WTC11 (cell line): ENCODE measurements at regions not wholly inside any gene's neighbourhood (a gene's known extent, or its start where the extent isn't known, plus 50 kb on each side); places are given as distances from the start of the nearest gene placed in this dataset.

Experiments
- ATAC-seq: fragments of 200-7000 bp; cut with Tn5 transposase; 2 replicates; pipeline ENCODE4 v1.10.0; 2021; ENCODE audit warnings: mild to moderate bottlenecking, moderate library complexity
- CTCF ChIA-PET: fragments of 300-600 bp; sonication (Branson Sonifier 250); formaldehyde crosslinking; loops from one replicate; lab custom pipeline; 2021; ENCODE audit warnings: antibody characterized with exemption; lab: Charles Lee
- POLR2A ChIA-PET: fragments of 350-600 bp; sonication (Branson Sonifier 250); formaldehyde crosslinking; loops from one replicate; lab custom pipeline; 2021; ENCODE audit warnings: antibody characterized with exemption; lab: Charles Lee
- DNase-seq: peaks from one replicate; pipeline ENCODE4 v3.0.0; 2021; ENCODE audit warnings: low spot score
- H3K27ac Mint-ChIP-seq: 2 replicates; pipeline ENCODE4 v1.8.0; 2021; ENCODE audit warnings: mixed read lengths
- H3K27me3 Mint-ChIP-seq: 2 replicates; pipeline ENCODE4 v1.8.0; 2021; ENCODE audit warnings: low read depth, mild to moderate bottlenecking, moderate library complexity, mixed read lengths
- H3K36me3 Mint-ChIP-seq: 2 replicates; pipeline ENCODE4 v1.8.0; 2021; ENCODE audit warnings: mixed read lengths
- H3K4me1 Mint-ChIP-seq: 2 replicates; pipeline ENCODE4 v1.8.0; 2022; ENCODE audit warnings: mixed read lengths
- H3K4me3 Mint-ChIP-seq: 2 replicates; pipeline ENCODE4 v1.8.0; 2021; ENCODE audit warnings: mild to moderate bottlenecking, moderate library complexity, mixed read lengths
- H3K9me3 Mint-ChIP-seq: 2 replicates; pipeline ENCODE4 v1.8.0; 2021; ENCODE audit warnings: mixed read lengths
- CBFB ChIP-seq: sonication (generic); formaldehyde crosslinking; IDR thresholded peaks from 2 replicates; pipeline ENCODE4 v1.8.1; 2022; ENCODE audit warnings: mild to moderate bottlenecking, low read depth, missing genetic modification reagents
- CREB1 ChIP-seq: sonication (generic); formaldehyde crosslinking; IDR thresholded peaks from 2 replicates; pipeline ENCODE4 v1.8.0; 2023; ENCODE audit warnings: mild to moderate bottlenecking, missing genetic modification reagents
- ELF4 ChIP-seq: sonication (generic); formaldehyde crosslinking; IDR thresholded peaks from 2 replicates; pipeline ENCODE4 v1.8.1; 2022; ENCODE audit warnings: low read depth, mild to moderate bottlenecking, moderate library complexity, missing genetic modification reagents
- GRHL2 ChIP-seq: fragments of 250-450 bp; sonication (Bioruptor Pico); IDR thresholded peaks from 2 replicates; pipeline ENCODE4 v1.8.0; 2022; ENCODE audit warnings: mild to moderate bottlenecking, moderate library complexity; ENCODE audit not compliant: insufficient replicate concordance, severe bottlenecking
- GTF2I ChIP-seq: fragments of 250-450 bp; sonication (Bioruptor Pico); conservative IDR thresholded peaks from 2 replicates; pipeline ENCODE4 v1.4.0; 2021; ENCODE audit warnings: mild to moderate bottlenecking
- HMGA2 ChIP-seq: fragments of 250-450 bp; sonication (Bioruptor Pico); IDR thresholded peaks from 2 replicates; pipeline ENCODE4 v1.4.0; 2021; ENCODE audit warnings: mild to moderate bottlenecking, moderate library complexity
- NFE2L1 ChIP-seq: sonication (generic); formaldehyde crosslinking; IDR thresholded peaks from 2 replicates; pipeline ENCODE4 v1.8.1; 2023; ENCODE audit warnings: missing genetic modification reagents
- OVOL2 ChIP-seq: fragments of 250-450 bp; sonication (Bioruptor Pico); IDR thresholded peaks from 2 replicates; pipeline ENCODE4 v1.9.0; 2021; ENCODE audit warnings: mild to moderate bottlenecking, borderline replicate concordance
- RELA ChIP-seq: sonication (generic); formaldehyde crosslinking; IDR thresholded peaks from 2 replicates; pipeline ENCODE4 v1.8.1; 2022; ENCODE audit warnings: missing genetic modification reagents, mild to moderate bottlenecking, borderline replicate concordance
- TP53 ChIP-seq: sonication (generic); formaldehyde crosslinking; IDR thresholded peaks from 2 replicates; pipeline ENCODE4 v1.8.1; 2023; ENCODE audit warnings: mild to moderate bottlenecking, missing genetic modification reagents
- ZNF219 ChIP-seq: sonication (generic); formaldehyde crosslinking; IDR thresholded peaks from 2 replicates; pipeline ENCODE4 v1.8.0; 2023; ENCODE audit warnings: missing genetic modification reagents, mild to moderate bottlenecking, borderline replicate concordance
- ZNF396 ChIP-seq: fragments of 250-450 bp; sonication (Bioruptor Pico); IDR thresholded peaks from 2 replicates; pipeline ENCODE4 v1.8.0; 2021; ENCODE audit warnings: mild to moderate bottlenecking, moderate library complexity, borderline replicate concordance
- TF ChIP-seq, protein P1 (sequence below): sonication (generic); formaldehyde crosslinking; conservative IDR thresholded peaks from 2 replicates; pipeline ENCODE4 v1.8.1; 2022; ENCODE audit warnings: mild to moderate bottlenecking, missing genetic modification reagents
- TF ChIP-seq, protein P2 (sequence below): fragments of 250-450 bp; sonication (Bioruptor Pico); IDR thresholded peaks from 2 replicates; pipeline ENCODE4 v2.1.2; 2022; ENCODE audit warnings: mild to moderate bottlenecking, moderate library complexity
- TF ChIP-seq, protein P3 (sequence below): sonication (generic); formaldehyde crosslinking; IDR thresholded peaks from 2 replicates; pipeline ENCODE4 v1.8.1; 2022; ENCODE audit warnings: mild to moderate bottlenecking, moderate library complexity, missing genetic modification reagents
- TF ChIP-seq, protein P4 (sequence below): sonication (generic); formaldehyde crosslinking; IDR thresholded peaks from 2 replicates; pipeline ENCODE4 v1.8.1; 2023; ENCODE audit warnings: mild to moderate bottlenecking, missing genetic modification reagents, borderline replicate concordance
- TF ChIP-seq, protein P5 (sequence below): sonication (generic); formaldehyde crosslinking; IDR thresholded peaks from 2 replicates; pipeline ENCODE4 v1.8.0; 2023; ENCODE audit warnings: mild to moderate bottlenecking, missing genetic modification reagents
- TF ChIP-seq, protein P6 (sequence below): fragments of 250-450 bp; sonication (Bioruptor Pico); conservative IDR thresholded peaks from 2 replicates; pipeline ENCODE4 v1.9.0; 2021; ENCODE audit warnings: mild to moderate bottlenecking
- TF ChIP-seq, protein P7 (sequence below): fragments of 250-450 bp; sonication (Bioruptor Pico); IDR thresholded peaks from 2 replicates; pipeline ENCODE4 v1.9.0; 2021; ENCODE audit warnings: mild to moderate bottlenecking
- TF ChIP-seq, protein P8 (sequence below): sonication (generic); formaldehyde crosslinking; IDR thresholded peaks from 2 replicates; pipeline ENCODE4 v1.8.1; 2023; ENCODE audit warnings: mild to moderate bottlenecking, missing genetic modification reagents, moderate library complexity

DNA sequence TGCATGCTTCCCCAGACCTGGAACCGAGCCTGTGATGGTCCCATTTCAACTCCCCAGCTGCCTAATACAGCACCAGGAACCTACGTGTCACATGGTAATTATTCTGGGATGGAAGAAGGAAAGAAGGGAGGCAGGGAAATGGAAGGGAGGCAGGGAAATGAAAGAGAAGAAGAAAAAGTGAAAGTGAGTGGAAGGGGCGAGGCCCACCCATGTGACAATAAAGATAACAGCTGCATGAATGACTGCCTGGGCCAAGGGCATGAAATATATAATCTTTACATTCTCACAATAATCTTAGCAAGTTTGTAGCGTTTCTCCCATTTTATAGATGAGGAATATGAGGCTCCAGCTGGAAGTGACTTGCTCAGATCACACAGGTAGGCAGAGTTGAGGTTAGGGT lies 245.0 kb upstream of the PWP1 start:
- ChIA-PET POLR2A (no interaction called here), CTCF (no interaction called here)
- H3K27ac Mint-ChIP-seq, result no peak overlapping the region
- no peak for DNase-seq
- TF ChIP-seq, protein P1, sequence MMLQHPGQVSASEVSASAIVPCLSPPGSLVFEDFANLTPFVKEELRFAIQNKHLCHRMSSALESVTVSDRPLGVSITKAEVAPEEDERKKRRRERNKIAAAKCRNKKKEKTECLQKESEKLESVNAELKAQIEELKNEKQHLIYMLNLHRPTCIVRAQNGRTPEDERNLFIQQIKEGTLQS (CRISPR knock-in tag), result no peak
- TF ChIP-seq OVOL2, result no peak
- no peak for TF ChIP-seq CREB1 (CRISPR knock-in tag)
- no peak for TF ChIP-seq GTF2I
- TF ChIP-seq GRHL2, result no peak
- TF ChIP-seq, all 79 proteins: peak for 0
- Mint-ChIP-seq H3K4me1 (peaks cover 28% of the 10 kb centered on the region), H3K36me3 (no peaks in the 10 kb centered on the region), H3K4me3 (no peak overlapping the region), H3K27me3 (no peaks in the 10 kb centered on the region; the same call in 1 of the 2 replicates), H3K9me3 (no peaks in the 10 kb centered on the region)
- no peak for ATAC-seq

DNA sequence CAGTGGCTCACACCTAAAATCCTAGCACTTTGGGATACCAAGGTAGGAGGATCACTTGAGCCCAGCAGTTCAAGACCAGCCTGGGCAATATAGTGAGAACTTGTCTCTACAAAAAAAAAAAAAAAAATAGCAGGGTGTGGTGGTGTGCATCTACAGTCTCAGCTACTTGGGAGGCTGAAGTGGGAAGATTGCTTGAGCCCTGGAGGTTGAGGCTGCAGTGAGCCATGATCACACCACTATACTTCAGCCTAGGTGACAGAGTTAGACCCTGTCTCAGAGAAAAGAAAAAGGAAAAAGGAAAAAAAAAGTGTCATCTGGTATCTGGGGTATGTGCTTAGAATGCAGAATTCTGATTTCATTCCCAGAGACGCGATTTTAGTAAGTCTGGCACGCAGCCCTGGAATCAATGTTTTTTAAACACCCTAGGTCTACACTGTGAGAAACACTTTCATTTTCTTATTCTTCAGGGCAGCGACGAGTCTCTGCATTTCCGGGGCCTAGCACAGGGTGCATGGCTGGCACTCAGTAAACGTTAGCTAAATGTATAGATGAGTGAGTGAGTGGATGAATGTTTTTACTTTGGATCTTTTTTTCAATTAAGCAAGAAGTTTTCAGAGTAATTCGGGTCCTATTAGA lies 243.8 kb upstream of the PWP1 start:
- TF ChIP-seq ZNF396 (CRISPR knock-in tag) (no peak), TP53 (CRISPR knock-in tag) (no peak), CBFB (CRISPR knock-in tag) (no peak), ZNF219 (CRISPR knock-in tag) (no peak), RELA (CRISPR knock-in tag) (no peak), HMGA2 (CRISPR knock-in tag) (no peak), GRHL2 (no peak), ELF4 (CRISPR knock-in tag) (no peak), NFE2L1 (no peak)
- TF ChIP-seq, protein P2, sequence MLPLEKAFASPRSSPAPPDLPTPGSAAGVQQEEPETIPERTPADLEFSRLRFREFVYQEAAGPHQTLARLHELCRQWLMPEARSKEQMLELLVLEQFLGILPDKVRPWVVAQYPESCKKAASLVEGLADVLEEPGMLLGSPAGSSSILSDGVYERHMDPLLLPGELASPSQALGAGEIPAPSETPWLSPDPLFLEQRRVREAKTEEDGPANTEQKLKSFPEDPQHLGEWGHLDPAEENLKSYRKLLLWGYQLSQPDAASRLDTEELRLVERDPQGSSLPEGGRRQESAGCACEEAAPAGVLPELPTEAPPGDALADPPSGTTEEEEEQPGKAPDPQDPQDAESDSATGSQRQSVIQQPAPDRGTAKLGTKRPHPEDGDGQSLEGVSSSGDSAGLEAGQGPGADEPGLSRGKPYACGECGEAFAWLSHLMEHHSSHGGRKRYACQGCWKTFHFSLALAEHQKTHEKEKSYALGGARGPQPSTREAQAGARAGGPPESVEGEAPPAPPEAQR, result no peak
- TF ChIP-seq, protein P3, sequence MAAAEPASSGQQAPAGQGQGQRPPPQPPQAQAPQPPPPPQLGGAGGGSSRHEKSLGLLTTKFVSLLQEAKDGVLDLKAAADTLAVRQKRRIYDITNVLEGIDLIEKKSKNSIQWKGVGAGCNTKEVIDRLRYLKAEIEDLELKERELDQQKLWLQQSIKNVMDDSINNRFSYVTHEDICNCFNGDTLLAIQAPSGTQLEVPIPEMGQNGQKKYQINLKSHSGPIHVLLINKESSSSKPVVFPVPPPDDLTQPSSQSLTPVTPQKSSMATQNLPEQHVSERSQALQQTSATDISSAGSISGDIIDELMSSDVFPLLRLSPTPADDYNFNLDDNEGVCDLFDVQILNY (CRISPR knock-in tag), result no peak
- TF ChIP-seq, protein P4, sequence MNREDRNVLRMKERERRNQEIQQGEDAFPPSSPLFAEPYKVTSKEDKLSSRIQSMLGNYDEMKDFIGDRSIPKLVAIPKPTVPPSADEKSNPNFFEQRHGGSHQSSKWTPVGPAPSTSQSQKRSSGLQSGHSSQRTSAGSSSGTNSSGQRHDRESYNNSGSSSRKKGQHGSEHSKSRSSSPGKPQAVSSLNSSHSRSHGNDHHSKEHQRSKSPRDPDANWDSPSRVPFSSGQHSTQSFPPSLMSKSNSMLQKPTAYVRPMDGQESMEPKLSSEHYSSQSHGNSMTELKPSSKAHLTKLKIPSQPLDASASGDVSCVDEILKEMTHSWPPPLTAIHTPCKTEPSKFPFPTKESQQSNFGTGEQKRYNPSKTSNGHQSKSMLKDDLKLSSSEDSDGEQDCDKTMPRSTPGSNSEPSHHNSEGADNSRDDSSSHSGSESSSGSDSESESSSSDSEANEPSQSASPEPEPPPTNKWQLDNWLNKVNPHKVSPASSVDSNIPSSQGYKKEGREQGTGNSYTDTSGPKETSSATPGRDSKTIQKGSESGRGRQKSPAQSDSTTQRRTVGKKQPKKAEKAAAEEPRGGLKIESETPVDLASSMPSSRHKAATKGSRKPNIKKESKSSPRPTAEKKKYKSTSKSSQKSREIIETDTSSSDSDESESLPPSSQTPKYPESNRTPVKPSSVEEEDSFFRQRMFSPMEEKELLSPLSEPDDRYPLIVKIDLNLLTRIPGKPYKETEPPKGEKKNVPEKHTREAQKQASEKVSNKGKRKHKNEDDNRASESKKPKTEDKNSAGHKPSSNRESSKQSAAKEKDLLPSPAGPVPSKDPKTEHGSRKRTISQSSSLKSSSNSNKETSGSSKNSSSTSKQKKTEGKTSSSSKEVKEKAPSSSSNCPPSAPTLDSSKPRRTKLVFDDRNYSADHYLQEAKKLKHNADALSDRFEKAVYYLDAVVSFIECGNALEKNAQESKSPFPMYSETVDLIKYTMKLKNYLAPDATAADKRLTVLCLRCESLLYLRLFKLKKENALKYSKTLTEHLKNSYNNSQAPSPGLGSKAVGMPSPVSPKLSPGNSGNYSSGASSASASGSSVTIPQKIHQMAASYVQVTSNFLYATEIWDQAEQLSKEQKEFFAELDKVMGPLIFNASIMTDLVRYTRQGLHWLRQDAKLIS, result no peak
- TF ChIP-seq, protein P5, sequence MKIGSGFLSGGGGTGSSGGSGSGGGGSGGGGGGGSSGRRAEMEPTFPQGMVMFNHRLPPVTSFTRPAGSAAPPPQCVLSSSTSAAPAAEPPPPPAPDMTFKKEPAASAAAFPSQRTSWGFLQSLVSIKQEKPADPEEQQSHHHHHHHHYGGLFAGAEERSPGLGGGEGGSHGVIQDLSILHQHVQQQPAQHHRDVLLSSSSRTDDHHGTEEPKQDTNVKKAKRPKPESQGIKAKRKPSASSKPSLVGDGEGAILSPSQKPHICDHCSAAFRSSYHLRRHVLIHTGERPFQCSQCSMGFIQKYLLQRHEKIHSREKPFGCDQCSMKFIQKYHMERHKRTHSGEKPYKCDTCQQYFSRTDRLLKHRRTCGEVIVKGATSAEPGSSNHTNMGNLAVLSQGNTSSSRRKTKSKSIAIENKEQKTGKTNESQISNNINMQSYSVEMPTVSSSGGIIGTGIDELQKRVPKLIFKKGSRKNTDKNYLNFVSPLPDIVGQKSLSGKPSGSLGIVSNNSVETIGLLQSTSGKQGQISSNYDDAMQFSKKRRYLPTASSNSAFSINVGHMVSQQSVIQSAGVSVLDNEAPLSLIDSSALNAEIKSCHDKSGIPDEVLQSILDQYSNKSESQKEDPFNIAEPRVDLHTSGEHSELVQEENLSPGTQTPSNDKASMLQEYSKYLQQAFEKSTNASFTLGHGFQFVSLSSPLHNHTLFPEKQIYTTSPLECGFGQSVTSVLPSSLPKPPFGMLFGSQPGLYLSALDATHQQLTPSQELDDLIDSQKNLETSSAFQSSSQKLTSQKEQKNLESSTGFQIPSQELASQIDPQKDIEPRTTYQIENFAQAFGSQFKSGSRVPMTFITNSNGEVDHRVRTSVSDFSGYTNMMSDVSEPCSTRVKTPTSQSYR (CRISPR knock-in tag), result no peak
- TF ChIP-seq, protein P6, sequence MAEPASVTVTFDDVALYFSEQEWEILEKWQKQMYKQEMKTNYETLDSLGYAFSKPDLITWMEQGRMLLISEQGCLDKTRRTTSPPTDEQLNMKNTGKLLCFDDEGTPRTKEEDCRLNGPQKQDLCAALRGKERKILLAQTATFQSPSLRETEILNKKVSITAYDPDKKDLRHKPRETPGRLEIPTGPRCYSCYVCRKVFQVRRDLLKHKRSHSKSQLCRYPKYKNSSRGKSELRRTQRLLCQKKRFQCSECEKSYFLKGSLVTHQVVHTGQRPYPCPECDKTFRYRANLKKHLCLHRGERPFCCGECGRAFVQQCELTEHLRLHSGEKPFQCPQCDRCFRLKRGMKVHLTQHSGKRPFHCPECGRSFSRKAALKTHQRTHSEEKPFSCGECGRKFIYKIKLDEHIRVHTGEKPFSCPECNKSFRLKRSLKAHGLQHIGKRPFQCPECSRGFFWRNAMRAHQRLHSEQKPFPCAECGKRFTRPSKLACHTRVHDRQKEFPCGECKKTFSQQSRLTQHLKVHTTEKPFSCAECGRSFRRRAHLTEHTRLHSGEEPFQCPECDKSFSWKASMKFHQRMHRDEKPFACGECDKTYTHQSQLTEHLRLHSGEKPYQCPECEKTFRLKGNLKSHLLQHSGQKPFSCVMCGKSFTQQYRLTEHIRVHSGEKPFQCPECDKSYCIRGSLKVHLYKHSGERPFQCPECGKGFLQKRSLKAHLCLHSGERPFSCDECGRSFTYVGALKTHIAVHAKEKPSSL, result no peak
- TF ChIP-seq, protein P7, sequence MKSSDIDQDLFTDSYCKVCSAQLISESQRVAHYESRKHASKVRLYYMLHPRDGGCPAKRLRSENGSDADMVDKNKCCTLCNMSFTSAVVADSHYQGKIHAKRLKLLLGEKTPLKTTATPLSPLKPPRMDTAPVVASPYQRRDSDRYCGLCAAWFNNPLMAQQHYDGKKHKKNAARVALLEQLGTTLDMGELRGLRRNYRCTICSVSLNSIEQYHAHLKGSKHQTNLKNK (CRISPR knock-in tag), result no peak
- TF ChIP-seq, protein P8, sequence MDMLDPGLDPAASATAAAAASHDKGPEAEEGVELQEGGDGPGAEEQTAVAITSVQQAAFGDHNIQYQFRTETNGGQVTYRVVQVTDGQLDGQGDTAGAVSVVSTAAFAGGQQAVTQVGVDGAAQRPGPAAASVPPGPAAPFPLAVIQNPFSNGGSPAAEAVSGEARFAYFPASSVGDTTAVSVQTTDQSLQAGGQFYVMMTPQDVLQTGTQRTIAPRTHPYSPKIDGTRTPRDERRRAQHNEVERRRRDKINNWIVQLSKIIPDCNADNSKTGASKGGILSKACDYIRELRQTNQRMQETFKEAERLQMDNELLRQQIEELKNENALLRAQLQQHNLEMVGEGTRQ (CRISPR knock-in tag), result no peak
- DNase-seq, result no peak
- no peak for ATAC-seq
- POLR2A ChIA-PET, result no interaction called here
- H3K4me1 Mint-ChIP-seq, result peaks cover 23% of the 10 kb centered on the region
- H3K27me3 Mint-ChIP-seq, result no peaks in the 10 kb centered on the region; the same call in 1 of the 2 replicates
- no peaks in the 10 kb centered on the region for H3K9me3 Mint-ChIP-seq
- H3K27ac Mint-ChIP-seq, result no peak overlapping the region
- H3K36me3 Mint-ChIP-seq, result no peaks in the 10 kb centered on the region
- CTCF ChIA-PET, result interaction anchor here (1.2 kb wide), 1 partner anchor 310 kb away, joined by 3 read pairs; no protein-coding TSS in a partner anchor
- H3K4me3 Mint-ChIP-seq, result no peak overlapping the region
